Liver (tissue), 8 donors: ENCODE measurements at regions not wholly inside any gene's neighbourhood (a gene's known extent, or its start where the extent isn't known, plus 50 kb on each side); places are given as distances from the start of the nearest gene placed in this dataset.

ENCODE experiments used
- DNase-seq: peaks from one replicate; pipeline ENCODE4 v3.0.0-alpha.2; 2017; ENCODE audit warnings: low spot score
- H3K27ac ChIP-seq, 2 donors: one replicate each; pipeline ENCODE4 v1.7.0; 2013; ENCODE audit warnings: inconsistent platforms in 2 of 2, low read length in 2 of 2, control low read depth in 1 of 2, low read depth in 1 of 2, mild to moderate bottlenecking in 1 of 2
- H3K27me3 ChIP-seq, 4 donors: one replicate each; pipeline versions ENCODE4 v1.6.1 to v1.7.0; 2013; ENCODE audit warnings: low read length in 3 of 4, inconsistent platforms in 1 of 4, mild to moderate bottlenecking in 1 of 4, moderate library complexity in 1 of 4; ENCODE audit not compliant: control insufficient read depth in 4 of 4, insufficient read depth in 4 of 4
- H3K36me3 ChIP-seq, 4 donors: one replicate each; pipeline versions ENCODE4 v1.6.1 to v1.7.0; 2013; ENCODE audit warnings: low read length in 3 of 4, mild to moderate bottlenecking in 3 of 4, low read depth in 1 of 4, moderate library complexity in 1 of 4; ENCODE audit not compliant: control insufficient read depth in 4 of 4, insufficient read depth in 3 of 4
- H3K4me1 ChIP-seq, 4 donors: one replicate each; pipeline versions ENCODE4 v1.6.1 to v1.7.0; 2013; ENCODE audit warnings: low read length in 3 of 4, mild to moderate bottlenecking in 3 of 4, moderate library complexity in 1 of 4; ENCODE audit not compliant: control insufficient read depth in 4 of 4, insufficient read depth in 4 of 4
- H3K4me3 ChIP-seq, 3 donors: one replicate each; pipeline versions ENCODE4 v1.6.1 to v1.7.0; 2013; ENCODE audit warnings: low read length in 3 of 3, control low read depth in 1 of 3, low read depth in 1 of 3, mild to moderate bottlenecking in 1 of 3
- H3K9ac ChIP-seq, 2 donors: one replicate each; pipeline ENCODE4 v1.7.0; 2013; ENCODE audit warnings: low read length in 2 of 2, mild to moderate bottlenecking in 2 of 2, moderate library complexity in 2 of 2, control low read depth in 1 of 2, low read depth in 1 of 2
- H3K9me3 ChIP-seq, 4 donors: one replicate each; pipeline versions ENCODE4 v1.6.1 to v1.7.0; 2013; ENCODE audit warnings: low read length in 3 of 4; ENCODE audit not compliant: control insufficient read depth in 4 of 4
- ATF3 ChIP-seq: IDR thresholded peaks from 2 replicates; pipeline ENCODE4 v1.6.1; 2016; ENCODE audit warnings: antibody characterized with exemption
- CTCF ChIP-seq: fragments of 150-350 bp; IDR thresholded peaks from 2 replicates; pipeline ENCODE4 v1.5.1; 2017; ENCODE audit warnings: improper control_type of control experiment, low read depth, low read length; ENCODE audit not compliant: missing input control
- EGR1 ChIP-seq, 2 donors: IDR thresholded peaks; 2 replicates each; pipeline ENCODE4 v1.6.1; 2016 to 2018; ENCODE audit warnings: antibody characterized with exemption in 2 of 2, low read depth in 2 of 2
- FOXA1 ChIP-seq: IDR thresholded peaks from 2 replicates; pipeline ENCODE4 v1.6.1; 2016; ENCODE audit warnings: antibody characterized with exemption
- FOXA2 ChIP-seq: IDR thresholded peaks from 2 replicates; pipeline ENCODE4 v1.6.1; 2016; ENCODE audit warnings: antibody characterized with exemption
- GABPA ChIP-seq, 2 donors: IDR thresholded peaks in 1 of 2; conservative IDR thresholded peaks in 1 of 2; 2 replicates each; pipeline ENCODE4 v1.6.1; 2016; ENCODE audit warnings: antibody characterized with exemption in 2 of 2, mild to moderate bottlenecking in 1 of 2, moderate library complexity in 1 of 2
- HNF4G ChIP-seq: IDR thresholded peaks from 2 replicates; pipeline ENCODE4 v1.6.1; 2016; ENCODE audit warnings: antibody characterized with exemption
- JUND ChIP-seq, 2 donors: IDR thresholded peaks; 2 replicates each; pipeline ENCODE4 v1.6.1; 2016; ENCODE audit warnings: antibody characterized with exemption in 2 of 2
- MAX ChIP-seq: IDR thresholded peaks from 2 replicates; pipeline ENCODE4 v1.6.1; 2016; ENCODE audit warnings: antibody characterized with exemption
- NR2F2 ChIP-seq: IDR thresholded peaks from 2 replicates; pipeline ENCODE4 v1.6.1; 2016; ENCODE audit warnings: antibody characterized with exemption
- RAD21 ChIP-seq, 2 donors: IDR thresholded peaks; 2 replicates each; pipeline ENCODE4 v1.6.1; 2016; ENCODE audit warnings: antibody characterized with exemption in 2 of 2, mild to moderate bottlenecking in 2 of 2
- RXRA ChIP-seq, 2 donors: IDR thresholded peaks; 2 replicates each; pipeline ENCODE4 v1.6.1; 2017 to 2018; ENCODE audit warnings: antibody characterized with exemption in 2 of 2, mild to moderate bottlenecking in 1 of 2
- SP1 ChIP-seq: IDR thresholded peaks from 2 replicates; pipeline ENCODE4 v1.6.1; 2018; ENCODE audit warnings: antibody characterized with exemption, mild to moderate bottlenecking
- TAF1 ChIP-seq: conservative IDR thresholded peaks from 2 replicates; pipeline ENCODE4 v1.6.1; 2016; ENCODE audit warnings: antibody characterized with exemption, mild to moderate bottlenecking
- YY1 ChIP-seq: IDR thresholded peaks from 2 replicates; pipeline ENCODE4 v1.6.1; 2016; ENCODE audit warnings: antibody characterized with exemption, mild to moderate bottlenecking
- ZBTB33 ChIP-seq: IDR thresholded peaks from 2 replicates; pipeline ENCODE4 v1.6.1; 2016; ENCODE audit warnings: antibody characterized with exemption
- WGBS: extraction: QIAGEN DNeasy Blood & Tissue Kit; methylation state at CpG from one replicate; pipeline ENCODE4 v1.1.7; 2013; 5-methylcytosine and 5-hydroxymethylcytosine counted together
- TF ChIP-seq, protein P1 (sequence below): IDR thresholded peaks from 2 replicates; pipeline ENCODE4 v1.6.1; 2016; ENCODE audit warnings: antibody characterized with exemption, mild to moderate bottlenecking
- donor health status: healthy.
- donor health status: healthy.
- donor health status: healthy.
- donor health status: healthy.
- donor health status: healthy.

DNA sequence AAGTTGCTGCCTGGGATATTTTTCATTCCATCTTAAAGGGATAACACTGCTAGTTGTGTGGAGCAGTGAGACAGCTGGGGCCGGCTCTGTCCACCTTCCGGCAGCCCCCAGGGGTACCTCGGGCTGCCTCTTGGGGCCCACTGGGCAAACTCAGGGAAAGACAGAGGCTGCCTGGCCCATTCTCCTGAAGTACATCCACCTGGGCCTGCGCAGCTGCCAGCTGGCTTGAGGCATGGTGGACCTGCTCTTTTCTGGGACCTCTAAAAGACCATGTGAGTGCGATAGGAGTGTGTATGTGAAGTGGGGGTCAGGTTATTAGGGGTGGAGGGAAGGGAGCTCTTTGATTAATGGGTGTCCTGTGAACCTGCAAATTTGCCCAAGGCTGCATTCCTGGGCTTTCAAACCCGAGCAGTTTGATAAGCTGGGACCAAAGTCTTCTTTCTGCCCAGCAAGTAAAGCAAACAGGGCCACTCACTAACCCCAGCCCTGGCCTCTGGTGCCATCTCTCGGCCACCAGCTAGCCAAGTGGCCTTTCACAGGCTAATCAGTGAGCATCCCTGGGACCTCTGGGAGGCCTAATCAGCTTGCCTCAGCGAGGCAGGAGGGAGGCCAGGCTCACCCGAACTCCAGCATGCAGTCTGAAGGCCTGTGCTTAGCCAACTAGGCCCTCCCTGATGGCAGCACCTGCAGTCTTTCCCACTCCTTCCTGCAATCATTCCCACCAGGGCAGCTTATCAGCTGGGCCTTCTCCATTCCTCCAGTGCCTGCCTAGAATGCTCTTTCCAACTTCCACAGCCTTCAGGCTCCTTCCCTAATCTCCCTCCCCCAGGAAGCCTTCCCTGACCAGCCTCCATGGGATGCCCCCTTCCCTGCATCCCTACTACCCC, 954.7 kb upstream of the ZNF722 start:
- no peak overlapping the region for H3K27ac ChIP-seq
- H3K9ac ChIP-seq = no peak overlapping the region
- H3K36me3 ChIP-seq = no peaks in the 10 kb centered on the region
- H3K4me3 ChIP-seq = no peak overlapping the region
- TF ChIP-seq RAD21 (IDR thresholded peaks at IDR 0.05) = no peak
- TF ChIP-seq HNF4G = no peak
- TF ChIP-seq CTCF = no peak
- no peak for TF ChIP-seq NR2F2
- no peak for TF ChIP-seq MAX
- WGBS = 52% methylated on average over 9 of the region's 9 CpGs
- H3K9me3 ChIP-seq = peaks cover 0 to 6% (median under 1%) of the 10 kb centered on the region in 4 donors
- peaks cover 0 to 2% (median 0%) of the 10 kb centered on the region in 4 donors for H3K27me3 ChIP-seq
- DNase-seq = no peak
- no peaks in the 10 kb centered on the region for H3K4me1 ChIP-seq

DNA sequence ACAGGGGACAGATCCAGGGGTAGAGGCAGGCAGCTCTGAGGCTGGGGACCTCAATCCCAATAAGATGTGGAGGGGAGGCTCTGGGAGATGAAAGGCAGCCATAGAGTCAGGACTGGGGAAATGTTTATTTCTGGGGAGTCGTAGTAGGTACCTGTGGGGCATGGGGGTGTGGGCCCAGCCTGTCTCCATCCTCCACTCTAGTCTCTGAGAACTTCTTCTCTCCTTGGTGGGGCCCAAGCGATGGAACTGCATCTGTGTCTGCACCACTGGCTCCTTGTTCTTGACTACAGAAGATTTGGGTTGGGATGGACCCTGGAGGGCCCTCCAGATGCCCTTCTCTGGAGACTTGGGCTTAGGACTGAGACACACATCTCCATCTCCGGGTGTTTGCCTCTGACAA, 953.9 kb upstream of the ZNF722 start:
- H3K27me3 ChIP-seq = peaks cover 0 to 2% (median 0%) of the 10 kb centered on the region in 4 donors
- H3K9me3 ChIP-seq = peaks cover 0 to 9% (median under 1%) of the 10 kb centered on the region in 4 donors
- DNase-seq = no peak
- TF ChIP-seq EGR1 (IDR thresholded peaks at IDR 0.05; ENCODE audit: low read depth in 2 of 2) (no peak), YY1 (no peak), RXRA (IDR thresholded peaks at IDR 0.05) (no peak), ZBTB33 (no peak), FOXA1 (no peak), CTCF (no peak), GABPA (IDR thresholded peaks at IDR 0.05 in 1 of 2, conservative IDR thresholded peaks at IDR 0.05 in 1 of 2) (no peak), MAX (no peak), HNF4G (no peak), TAF1 (no peak), ATF3 (no peak), SP1 (no peak), FOXA2 (no peak), JUND (IDR thresholded peaks at IDR 0.05) (no peak)
- TF ChIP-seq, protein P1, sequence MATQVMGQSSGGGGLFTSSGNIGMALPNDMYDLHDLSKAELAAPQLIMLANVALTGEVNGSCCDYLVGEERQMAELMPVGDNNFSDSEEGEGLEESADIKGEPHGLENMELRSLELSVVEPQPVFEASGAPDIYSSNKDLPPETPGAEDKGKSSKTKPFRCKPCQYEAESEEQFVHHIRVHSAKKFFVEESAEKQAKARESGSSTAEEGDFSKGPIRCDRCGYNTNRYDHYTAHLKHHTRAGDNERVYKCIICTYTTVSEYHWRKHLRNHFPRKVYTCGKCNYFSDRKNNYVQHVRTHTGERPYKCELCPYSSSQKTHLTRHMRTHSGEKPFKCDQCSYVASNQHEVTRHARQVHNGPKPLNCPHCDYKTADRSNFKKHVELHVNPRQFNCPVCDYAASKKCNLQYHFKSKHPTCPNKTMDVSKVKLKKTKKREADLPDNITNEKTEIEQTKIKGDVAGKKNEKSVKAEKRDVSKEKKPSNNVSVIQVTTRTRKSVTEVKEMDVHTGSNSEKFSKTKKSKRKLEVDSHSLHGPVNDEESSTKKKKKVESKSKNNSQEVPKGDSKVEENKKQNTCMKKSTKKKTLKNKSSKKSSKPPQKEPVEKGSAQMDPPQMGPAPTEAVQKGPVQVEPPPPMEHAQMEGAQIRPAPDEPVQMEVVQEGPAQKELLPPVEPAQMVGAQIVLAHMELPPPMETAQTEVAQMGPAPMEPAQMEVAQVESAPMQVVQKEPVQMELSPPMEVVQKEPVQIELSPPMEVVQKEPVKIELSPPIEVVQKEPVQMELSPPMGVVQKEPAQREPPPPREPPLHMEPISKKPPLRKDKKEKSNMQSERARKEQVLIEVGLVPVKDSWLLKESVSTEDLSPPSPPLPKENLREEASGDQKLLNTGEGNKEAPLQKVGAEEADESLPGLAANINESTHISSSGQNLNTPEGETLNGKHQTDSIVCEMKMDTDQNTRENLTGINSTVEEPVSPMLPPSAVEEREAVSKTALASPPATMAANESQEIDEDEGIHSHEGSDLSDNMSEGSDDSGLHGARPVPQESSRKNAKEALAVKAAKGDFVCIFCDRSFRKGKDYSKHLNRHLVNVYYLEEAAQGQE = no peak
- H3K36me3 ChIP-seq = no peaks in the 10 kb centered on the region
- H3K27ac ChIP-seq = no peak overlapping the region
- no peaks in the 10 kb centered on the region for H3K4me1 ChIP-seq
- 58% methylated on average over 3 of the region's 3 CpGs for WGBS
- H3K9ac ChIP-seq = no peak overlapping the region
- no peak overlapping the region for H3K4me3 ChIP-seq
